Germinal center (tissue), 1 donor: ENCODE measurements at regions not wholly inside any gene's neighbourhood (a gene's known extent, or its start where the extent isn't known, plus 50 kb on each side); places are given as distances from the start of the nearest gene placed in this dataset.
"Not testable (repeated sequence)": the region's sequence is repeated elsewhere in the genome, so short reads cannot be mapped to it uniquely, and the experiment has no call there.

Source experiments
- DNase-seq: peaks from one replicate; pipeline ENCODE4 v3.0.0; 2012; ENCODE audit warnings: mixed read lengths, low spot score

DNA sequence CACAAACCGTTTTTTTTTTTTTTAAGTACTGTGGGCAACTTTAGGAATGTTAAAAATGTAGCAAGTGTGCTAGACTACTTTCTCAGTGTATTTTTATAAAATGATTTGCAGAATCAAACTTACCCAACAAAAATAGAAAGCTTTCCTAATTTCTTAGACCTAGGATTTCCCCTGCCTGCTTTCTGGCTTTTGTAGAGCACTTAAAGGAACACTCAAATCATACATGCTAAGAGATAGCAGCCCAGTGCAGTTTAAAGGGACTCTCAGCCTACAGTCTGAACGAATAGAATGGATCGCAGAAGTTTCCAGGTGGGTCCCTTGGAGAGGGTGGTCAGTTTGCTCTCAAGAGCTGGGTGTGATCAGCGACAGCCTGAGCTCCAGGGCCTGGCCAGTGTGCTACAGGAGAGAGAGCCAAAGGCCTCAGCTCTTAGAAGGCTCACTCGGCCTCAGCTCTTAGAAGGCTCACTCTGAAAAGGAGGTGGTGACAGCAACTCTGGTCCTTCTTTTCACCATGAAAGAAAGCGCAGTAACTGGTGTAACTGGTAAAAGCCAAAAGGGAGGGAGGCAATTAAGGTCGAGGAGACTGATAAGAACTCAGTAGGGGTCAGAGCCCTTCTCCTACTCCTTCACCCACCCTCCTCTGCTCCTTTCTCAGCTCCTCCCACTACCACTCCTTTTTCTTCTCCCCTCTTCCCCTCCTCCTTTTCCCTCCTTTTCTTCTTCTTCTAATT lies 142.4 kb downstream of the ZFP64 start:
- no peak for DNase-seq

DNA sequence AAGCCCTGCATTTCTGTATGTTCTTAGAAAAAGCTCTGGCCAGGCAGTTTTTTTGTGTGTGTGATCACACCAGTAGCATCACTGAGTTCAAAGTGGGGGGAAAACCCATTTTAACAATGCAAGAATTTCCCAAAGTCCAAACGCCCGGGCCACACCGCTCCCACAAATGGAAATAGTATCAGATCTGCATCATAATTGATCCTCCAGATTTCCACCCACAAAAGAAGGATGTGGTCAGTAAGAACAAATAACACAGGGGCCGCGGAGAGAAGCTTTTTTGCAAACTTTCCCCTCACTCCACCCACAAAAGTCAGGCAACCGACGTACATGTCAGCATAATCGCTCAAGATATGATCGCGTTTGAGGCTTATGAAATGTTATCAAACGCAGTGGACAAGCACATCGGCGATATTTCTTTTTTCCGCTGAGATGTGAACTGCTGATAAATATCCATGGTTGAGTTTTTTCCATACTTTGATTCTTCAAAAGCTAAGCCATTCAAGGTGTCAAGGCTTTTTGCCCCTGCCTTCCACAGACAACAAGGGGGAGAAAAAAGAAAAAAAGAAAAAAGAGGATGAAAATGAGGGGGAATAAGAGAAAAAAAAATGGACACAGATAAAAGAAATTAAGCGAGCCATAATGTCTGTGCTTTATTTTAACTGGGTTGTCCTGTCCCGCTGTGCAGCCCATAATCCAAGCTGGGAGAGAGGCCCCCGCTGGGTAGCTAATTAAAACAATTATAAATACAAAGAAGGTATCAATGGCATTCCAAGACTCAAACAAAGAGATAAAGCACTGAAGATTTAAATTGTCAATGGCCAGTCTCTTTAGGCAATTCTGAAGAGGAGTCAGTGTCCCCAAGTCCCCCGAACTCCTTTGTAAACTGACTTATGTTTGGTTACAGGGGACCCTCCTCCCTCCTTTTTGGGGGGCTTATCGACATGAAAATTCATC lies 143.5 kb downstream of the ZFP64 start:
- DNase-seq: no peak

DNA sequence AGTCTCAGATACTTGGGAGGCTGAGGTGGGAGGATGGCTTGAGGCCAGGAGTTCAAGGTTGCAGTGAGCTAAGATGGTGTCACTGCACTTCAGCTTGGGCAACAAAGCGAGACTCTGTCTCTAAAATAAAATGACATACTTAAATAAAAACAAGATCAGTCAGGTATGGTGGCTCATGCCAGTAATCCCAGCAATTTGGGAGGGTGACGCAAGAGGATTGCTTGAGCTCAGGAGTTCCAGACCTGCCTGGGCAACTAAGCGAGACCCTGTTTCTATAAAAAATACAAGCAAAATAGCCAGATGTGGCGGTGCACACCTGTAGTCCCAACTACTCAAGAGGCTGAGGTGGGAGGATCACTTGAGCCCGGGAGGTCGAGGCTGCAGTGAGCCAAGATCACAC lies 149.6 kb downstream of the ZFP64 start:
- no peak for DNase-seq

DNA sequence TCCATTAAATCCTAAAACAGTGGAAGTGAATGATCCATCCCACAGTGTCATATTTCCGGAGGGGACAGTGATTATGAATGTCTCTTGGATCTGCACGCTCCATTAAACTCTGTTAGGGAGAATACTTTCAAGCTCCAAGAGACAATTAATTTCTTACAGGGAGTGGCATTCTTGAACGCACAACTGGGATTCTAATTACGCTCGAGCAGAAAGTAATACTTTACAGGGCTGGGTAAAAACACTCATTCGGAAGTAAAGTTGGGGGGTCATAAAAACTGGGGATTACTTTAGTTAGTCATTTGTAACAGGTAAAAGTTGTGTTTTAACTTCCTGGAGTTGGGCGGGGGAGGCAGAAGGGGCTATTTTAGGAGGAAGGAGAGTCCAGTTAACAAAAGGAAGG lies 151.8 kb downstream of the ZFP64 start:
- no peak for DNase-seq

DNA sequence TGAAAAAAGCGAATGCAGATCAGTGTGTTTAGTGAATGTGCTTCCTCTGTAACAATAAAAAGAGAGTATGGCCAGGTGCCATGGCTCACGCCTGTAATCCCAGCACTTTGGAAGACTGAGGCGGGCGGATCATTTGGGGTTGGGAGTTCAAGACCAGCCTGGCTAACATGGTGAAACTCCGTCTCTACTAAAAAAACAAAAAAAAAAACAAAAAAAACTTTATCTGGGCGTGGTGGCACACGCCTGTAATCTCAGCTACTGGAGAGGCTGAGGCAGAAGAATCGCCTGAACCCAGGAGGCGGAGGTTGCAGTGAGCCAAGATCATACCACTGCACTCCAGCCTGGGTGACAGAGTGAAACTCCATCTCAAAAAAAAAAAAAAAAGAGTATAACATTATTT lies 152.9 kb downstream of the ZFP64 start:
- not testable (repeated sequence) for DNase-seq

DNA sequence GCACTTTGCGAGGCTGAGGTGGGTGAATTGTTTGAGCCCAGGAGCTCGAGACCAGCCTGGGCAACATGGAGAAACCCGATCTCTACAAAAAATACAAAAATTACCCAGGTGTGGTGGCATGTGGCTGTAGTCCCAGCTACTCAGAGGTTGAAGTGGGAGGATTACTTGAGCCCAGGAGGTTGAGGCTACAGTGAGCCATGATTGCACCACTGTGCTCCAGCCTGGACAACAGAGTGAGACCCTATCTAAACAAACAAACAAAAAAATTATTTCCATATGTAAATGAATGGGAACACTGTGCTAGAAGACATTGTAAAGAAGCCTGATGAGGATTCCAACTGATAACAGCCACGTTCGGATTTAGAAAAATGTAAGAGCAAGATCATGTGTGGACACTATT lies 154.2 kb downstream of the ZFP64 start:
- no peak for DNase-seq

DNA sequence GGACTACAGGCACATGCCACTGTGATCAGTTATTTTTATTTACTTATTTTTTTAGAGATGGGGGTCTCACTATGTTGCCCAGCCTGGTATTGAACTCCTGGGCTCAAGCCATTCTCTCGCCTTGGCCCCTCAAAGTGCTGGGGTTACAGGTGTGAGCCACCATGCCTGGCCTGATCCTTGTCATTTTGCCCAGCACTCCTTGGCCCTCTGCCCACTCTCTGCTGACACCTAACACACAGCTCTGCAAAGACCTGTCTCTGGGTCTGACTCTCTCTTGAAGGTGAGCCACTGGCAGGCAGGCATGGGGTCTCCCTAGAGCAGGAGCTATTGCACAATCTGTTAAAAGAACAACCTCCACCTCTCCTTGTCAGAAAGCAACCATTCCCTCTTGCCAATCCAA lies 155.6 kb downstream of the ZFP64 start:
- DNase-seq: no peak

DNA sequence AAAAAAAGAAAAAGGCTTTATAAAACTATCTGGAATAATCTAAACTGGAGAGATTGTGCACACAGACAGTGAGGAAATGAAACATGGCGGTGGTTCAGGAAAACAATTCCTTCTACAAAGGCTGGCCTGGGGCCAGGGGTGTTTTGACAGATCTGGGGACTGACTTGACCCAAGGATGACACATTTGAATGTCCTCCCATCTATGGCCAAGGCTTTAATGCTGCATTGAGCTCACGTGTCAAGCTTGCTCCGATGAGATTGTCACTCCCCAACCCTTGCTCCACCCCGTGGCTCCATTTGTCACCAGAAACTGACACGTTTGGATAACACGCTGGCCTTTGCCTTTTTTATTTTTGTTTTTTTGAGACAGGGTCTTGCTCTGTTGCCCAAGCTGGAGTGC lies 156.1 kb downstream of the ZFP64 start:
- DNase-seq: no peak

DNA sequence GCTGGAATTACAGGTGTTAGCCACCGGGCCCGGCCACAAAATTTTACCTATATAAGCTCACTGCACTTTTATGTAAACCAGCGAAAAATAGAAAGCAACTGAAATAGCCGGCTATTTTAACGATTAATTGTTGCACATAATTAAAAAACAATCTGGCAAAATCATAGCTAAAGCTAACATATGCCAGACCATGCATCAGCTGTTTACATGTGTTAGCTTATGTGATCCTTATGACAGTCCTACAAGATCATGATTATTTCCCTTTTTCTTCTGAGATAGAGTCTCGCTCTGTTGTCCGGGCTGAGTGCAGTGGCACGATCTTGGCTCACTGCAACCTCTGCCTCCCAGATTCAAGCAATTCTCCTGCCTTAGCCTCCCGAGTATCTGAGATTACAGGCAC lies 157.0 kb downstream of the ZFP64 start:
- no peak for DNase-seq

DNA sequence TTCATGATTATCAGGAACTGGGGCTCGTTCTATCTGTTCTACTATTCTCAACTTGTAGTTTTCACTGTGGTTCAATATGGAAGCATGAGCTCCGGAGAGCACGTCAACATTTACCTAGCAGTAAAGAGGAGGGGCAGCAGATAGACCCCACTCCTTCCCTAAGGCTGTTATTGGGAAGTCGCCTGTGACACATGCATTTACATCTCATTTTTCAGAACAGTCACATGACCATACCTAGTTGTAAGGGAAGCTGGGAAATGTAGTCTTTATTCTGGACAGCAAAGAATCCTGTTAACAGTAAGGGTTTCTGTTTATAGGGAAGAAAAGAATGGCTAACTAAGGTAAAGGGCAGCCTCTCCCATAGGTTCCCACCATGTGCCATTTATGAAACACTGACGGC lies 158.3 kb downstream of the ZFP64 start:
- DNase-seq: no peak

DNA sequence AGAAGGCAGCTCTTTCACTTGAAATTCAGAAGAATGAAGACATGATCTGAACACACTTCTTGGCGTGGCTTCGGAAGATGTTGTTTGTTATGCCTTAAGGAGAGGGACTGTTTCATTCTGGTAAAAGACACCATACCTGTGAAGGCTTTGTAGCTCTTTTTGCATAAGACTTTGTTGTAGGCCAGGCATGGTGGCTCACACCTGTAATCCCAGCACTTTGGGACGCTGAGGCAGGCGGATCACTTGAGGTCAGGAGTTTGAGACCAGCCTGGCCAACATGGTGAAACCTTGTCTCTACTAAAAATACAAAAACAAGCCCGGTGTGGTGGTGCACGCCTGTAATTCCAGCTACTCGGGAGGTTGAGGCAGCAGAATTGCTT lies 159.3 kb downstream of the ZFP64 start:
- DNase-seq: not testable (repeated sequence)

DNA sequence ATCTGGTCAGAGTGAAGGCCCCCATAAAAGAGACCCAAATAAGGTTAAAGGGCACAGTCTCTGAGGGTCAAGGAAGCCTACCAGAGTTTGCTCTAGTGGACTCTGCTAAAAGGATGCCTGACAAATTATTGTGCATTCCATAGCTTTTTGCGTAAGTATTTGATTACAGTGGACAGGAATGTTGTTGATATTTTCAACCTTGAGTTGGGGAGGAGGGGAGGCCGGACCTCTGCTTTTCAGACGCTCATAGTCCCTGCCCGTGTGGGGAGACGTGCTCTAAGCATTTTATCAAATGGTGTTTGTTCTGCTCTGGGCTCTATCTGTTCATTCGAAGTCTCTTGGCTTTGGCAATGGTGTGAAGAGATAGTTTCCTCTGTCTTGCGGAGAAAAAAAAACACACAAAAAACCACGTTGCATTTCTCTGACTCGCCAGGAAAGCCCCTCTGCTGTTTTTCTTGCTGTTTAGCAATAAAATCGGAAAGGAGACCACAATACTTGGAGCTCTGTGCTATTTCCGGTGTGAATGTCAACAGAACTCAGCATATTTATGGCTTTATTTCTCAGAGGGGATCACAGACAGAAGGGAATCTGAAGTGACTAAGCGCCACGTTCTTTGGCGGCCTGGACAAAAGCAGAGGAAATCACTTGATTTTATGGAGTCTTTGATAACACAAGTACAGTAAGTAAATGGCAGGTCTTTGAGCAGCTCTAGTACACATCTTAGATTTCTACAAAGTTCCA lies 159.8 kb downstream of the ZFP64 start:
- no peak for DNase-seq

DNA sequence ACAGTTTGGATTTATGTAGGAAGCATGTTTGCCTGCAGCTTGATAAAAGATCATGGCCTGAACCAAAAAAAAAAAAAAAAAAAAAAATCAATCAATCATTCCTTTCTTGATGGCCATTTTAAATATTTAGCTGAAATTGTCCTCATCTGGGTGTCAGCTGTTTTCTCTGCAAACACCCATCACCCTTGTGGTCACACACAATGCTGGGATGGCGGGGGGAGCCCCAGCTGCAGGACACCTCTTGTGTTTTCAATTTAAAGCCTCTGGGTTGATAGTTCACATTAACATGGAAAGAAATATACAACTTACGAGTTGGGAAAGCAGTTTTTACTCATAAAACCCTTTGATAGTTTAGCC lies 160.4 kb downstream of the ZFP64 start:
- DNase-seq: no peak

DNA sequence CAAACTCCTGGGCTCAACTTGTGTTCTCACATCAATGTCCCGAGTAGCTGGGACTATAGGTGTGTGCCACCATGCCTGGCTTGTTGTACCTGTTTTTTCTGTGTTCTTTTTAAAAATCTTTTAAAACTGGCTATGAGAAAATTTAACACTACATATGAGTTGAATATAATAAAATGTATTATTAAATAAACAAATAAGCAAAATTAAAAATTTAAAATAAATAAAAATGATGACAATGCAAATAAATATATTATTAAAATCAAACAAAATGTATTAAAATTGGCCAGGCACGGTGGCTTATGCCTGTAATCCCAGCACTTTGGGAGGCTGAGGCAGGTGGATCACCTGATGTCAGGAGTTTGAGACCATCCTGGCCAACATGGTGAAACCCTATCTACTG lies 162.4 kb downstream of the ZFP64 start:
- not testable (repeated sequence) for DNase-seq

DNA sequence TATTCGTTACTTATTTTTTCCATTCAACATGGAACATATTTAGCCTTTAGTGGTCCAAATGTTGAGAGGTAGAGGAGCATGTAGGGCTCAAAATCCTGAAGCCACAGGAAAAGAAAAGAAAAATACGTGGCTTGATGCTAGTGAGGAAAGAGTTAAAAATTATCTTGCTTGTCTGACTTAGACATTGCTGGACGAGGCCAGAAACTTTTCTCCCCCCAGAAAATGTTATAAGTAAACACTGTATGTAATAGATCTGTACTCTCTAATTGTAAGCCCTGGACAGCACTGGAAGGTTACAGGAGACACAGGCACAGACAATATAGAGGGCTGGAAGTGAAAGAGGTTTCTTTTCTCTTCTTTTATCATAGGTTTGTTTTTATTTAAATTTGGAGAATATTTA lies 165.6 kb downstream of the ZFP64 start:
- no peak for DNase-seq

DNA sequence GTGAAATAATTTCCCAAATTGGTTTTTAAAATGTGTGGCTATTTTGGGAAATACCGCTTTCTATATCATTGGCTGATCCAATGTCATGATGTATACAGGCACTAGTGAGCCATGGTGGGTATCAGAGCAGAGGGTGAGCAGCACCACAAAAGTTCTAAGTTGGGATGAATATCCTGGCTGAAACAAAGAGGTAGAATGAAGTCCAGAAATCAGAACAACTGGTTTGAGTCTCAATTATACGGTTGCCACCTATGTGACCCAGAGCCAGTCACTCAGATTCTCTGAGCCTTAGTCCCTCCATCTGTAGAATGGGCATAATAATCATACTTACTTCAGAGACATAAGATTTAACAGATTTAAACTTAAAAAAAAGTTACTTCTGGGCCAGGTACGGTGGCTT lies 172.3 kb downstream of the ZFP64 start:
- no peak for DNase-seq

DNA sequence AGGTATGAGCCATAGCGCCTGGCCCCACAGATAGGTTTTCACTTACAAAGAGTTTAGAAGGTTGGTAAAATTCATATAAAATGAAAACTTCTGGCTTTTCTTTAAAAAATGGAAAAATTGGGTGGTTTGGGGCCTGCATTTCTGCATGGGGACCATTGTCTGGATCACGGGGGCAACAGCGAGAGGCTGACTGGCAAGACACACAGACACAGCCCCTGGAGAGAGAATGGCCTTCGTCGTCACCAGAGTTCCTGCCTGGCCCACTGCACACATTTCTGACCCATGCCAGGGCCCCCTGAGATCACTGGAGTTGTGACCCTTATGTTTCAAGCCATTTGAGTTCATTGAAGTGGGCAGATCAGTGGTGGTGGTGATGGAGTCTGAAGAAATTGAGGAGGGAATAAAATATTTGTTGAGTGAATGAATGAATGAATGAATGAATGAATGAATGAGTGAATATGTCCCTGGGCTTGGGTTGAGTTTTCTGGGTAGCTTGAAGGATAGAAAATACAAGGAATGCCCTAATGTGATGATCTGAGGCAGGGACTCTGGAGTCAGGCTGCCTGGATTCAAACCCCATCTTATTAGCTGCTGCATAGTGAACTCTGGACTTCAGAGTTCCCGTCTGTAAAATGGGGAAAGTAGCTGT lies 173.8 kb downstream of the ZFP64 start:
- no peak for DNase-seq

DNA sequence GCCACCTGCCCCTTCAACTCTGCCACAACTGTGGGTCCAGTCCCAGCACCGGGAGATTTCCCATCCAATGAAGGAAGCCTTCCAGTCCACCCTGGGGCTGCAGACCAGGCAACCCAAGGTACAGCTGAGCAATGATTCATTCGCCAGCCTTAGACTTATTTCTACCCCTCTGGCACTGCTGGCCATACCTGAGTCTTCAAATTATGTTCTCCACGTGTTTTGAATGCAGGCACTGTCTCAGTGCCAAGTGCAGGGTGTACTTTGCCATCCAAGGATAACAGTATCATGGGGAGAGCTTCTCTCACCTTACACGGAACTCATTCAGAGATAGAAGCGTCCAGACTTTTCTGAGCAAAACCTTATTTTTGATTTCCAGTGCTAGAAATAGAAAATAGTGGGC lies 175.6 kb downstream of the ZFP64 start:
- no peak for DNase-seq

DNA sequence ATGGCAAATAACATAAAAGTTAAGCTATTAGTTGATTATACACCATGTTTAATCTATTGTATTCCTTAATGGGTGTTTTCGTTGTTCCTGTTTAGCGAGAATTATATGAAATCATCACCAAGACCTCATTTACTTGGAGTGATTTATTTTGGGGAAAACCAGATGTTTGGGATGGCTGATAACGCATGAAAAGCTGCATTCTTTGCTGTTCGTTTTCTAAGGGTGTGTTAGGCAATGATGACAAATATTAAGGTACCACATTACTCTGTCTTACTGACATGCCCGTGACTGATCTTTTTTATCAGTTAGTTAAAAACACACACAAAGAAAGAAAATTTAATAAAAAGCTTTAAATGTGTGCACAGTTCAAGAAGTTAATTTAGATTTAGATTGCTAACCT lies 176.4 kb downstream of the ZFP64 start:
- no peak for DNase-seq

DNA sequence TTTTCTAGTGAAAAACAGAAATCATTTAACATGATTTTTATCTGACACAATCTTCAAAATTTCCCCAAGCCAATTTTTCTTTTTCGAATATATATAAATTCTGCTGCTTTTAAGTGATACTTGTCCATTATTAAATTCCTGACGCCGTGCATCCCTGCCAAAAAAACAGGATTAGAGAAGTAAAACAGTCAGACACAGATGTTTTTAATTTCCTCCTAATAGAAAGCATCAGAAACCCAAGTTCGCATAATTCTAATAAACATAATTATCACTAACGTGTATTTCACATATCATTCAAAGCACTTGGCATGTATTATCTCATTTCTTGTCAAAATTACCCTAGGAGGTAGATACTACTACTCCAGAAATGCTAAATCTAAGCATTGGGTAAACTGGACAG lies 179.5 kb downstream of the ZFP64 start:
- no peak for DNase-seq

DNA sequence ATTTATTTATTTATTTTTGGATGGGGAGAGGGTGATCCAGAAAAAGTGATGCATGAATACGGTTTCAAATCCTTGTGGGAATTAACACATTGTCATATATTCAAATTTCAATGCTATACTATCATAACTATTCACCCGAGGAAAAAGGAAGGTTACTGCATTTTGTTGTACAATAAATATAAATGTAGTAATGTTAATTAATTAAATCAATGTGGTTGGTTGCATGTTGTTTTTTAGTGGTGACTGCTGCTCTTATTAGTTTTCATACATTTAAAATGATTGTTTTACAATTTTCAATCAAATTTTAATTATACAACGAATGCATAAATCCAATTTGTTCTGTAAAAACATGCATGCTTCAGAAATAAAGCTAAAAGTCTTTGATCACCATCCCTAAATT lies 180.5 kb downstream of the ZFP64 start:
- no peak for DNase-seq

DNA sequence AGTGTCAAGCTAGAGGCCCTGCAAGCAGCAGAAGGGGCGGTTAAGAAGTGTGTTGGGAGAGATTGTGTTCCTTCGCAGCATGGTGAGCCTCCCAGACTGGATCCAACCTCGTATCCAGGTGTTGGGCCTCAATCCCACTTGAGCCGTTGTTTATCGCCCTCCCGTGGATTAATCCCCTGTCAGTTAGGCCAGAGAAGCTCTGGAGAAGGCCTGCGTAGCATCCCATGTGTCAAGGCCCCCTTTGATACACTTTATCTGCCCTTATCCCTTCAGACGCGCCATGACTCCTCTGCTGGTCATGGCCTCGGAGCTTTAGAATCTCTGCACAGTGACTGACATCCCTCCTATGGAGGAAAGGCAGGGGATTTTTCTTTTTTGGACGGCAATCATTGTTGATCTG lies 181.0 kb downstream of the ZFP64 start:
- DNase-seq: no peak
